ENCODE measurements at regions not wholly inside any gene's neighbourhood (a gene's known extent, or its start where the extent isn't known, plus 50 kb on each side); places are given as distances from the start of the nearest gene placed in this dataset.

DNA sequence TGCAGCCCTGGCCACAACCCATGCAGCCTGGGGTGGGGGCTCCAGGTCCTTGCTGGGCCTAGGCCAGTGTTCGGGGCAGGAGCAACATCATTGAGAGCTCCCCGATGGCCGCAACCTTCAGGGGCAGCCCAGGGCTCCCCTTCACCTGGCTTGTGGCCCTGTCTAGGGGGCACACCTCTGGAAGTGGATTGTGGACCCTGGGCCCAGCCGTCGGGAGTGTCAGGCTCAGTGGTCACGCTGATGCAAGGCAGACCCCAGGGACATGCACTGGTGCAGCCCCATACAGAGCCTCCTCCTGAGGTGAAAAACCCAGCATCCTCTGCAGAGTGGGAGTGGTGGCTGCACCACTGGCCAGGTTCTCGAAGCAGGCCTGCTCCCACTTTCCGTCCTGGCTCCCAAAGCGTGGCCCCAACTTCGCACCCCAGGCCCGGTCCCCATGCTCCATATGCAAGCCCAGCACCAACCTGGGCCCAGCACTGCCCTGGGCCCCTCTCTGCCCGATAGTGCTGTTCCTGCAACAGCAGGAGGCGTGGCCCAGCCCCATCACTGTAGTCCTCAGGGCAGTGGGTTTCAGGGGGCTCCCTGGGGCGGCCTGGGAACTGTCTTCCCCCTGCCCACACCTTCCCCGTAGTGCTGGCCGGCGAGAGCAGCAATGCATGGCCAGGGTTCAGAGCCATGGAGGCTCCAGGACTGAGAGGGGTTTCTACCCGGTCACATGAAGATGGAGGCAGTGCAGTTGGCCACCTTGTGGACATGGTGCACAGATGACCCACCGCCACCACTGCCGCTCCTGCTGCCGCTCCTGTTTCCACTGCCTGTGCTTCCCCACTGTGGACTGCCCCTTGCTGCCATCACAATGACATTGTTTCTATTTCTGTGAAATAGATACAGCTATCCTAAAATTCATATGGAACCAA, 303.9 kb upstream of the NRG3 start (continued):
- TF ChIP-seq, protein P1, sequence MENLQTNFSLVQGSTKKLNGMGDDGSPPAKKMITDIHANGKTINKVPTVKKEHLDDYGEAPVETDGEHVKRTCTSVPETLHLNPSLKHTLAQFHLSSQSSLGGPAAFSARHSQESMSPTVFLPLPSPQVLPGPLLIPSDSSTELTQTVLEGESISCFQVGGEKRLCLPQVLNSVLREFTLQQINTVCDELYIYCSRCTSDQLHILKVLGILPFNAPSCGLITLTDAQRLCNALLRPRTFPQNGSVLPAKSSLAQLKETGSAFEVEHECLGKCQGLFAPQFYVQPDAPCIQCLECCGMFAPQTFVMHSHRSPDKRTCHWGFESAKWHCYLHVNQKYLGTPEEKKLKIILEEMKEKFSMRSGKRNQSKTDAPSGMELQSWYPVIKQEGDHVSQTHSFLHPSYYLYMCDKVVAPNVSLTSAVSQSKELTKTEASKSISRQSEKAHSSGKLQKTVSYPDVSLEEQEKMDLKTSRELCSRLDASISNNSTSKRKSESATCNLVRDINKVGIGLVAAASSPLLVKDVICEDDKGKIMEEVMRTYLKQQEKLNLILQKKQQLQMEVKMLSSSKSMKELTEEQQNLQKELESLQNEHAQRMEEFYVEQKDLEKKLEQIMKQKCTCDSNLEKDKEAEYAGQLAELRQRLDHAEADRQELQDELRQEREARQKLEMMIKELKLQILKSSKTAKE (IDR thresholded peaks at IDR 0.05; ENCODE audit: low read depth, poor library complexity, severe bottlenecking), result no peak
- TF ChIP-seq CBX5 (IDR thresholded peaks at IDR 0.05; ENCODE audit: low read depth) (no peak), FOS (IDR thresholded peaks at IDR 0.05; ENCODE audit: borderline replicate concordance, extremely low read depth, insufficient read length) (no peak), POLR2AphosphoS2 (IDR thresholded peaks at IDR 0.05; ENCODE audit: low read depth, low read length) (no peak), BCL11A (IDR thresholded peaks at IDR 0.05; ENCODE audit: low read depth, low read length) (no peak), HDGF (IDR thresholded peaks at IDR 0.05) (no peak), BACH1 (IDR thresholded peaks at IDR 0.05; ENCODE audit: borderline replicate concordance) (no peak), ETV6 (conservative IDR thresholded peaks at IDR 0.05 in 1 of 2, IDR thresholded peaks at IDR 0.05 in 1 of 2; ENCODE audit: borderline replicate concordance in 1 of 2, low read depth in 1 of 2) (no peak)
- TF ChIP-seq, protein P2, sequence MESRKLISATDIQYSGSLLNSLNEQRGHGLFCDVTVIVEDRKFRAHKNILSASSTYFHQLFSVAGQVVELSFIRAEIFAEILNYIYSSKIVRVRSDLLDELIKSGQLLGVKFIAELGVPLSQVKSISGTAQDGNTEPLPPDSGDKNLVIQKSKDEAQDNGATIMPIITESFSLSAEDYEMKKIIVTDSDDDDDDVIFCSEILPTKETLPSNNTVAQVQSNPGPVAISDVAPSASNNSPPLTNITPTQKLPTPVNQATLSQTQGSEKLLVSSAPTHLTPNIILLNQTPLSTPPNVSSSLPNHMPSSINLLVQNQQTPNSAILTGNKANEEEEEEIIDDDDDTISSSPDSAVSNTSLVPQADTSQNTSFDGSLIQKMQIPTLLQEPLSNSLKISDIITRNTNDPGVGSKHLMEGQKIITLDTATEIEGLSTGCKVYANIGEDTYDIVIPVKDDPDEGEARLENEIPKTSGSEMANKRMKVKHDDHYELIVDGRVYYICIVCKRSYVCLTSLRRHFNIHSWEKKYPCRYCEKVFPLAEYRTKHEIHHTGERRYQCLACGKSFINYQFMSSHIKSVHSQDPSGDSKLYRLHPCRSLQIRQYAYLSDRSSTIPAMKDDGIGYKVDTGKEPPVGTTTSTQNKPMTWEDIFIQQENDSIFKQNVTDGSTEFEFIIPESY (IDR thresholded peaks at IDR 0.05), result no peak
